ENCODE measurements at regions not wholly inside any gene's neighbourhood (a gene's known extent, or its start where the extent isn't known, plus 50 kb on each side); places are given as distances from the start of the nearest gene placed in this dataset.
A peak's percentile ranks its signal among the peaks of the same experiment; 100 is the strongest.
"Not testable (repeated sequence)": the region's sequence is repeated elsewhere in the genome, so short reads cannot be mapped to it uniquely, and the experiment has no call there.

- no peak for DNase-seq
These were observed 164.3 kb upstream of the PABPC3 start for GRCh38 chr13:24931450-24932251.

- DNase-seq = not testable (repeated sequence)
These were observed 162.6 kb upstream of the PABPC3 start for GRCh38 chr13:24933106-24934023.

- not testable (repeated sequence) for DNase-seq
These were observed 161.9 kb upstream of the PABPC3 start for GRCh38 chr13:24934024-24934385.

GRCh38 chr13:24938966-24939365, 157.0 kb upstream of the PABPC3 start:
- DNase-seq = no peak

GRCh38 chr13:24941023-24941713, 154.8 kb upstream of the PABPC3 start:
- DNase-seq = not testable (repeated sequence)

GRCh38 chr13:24943136-24943535, 152.8 kb upstream of the PABPC3 start:
- no peak for DNase-seq

GRCh38 chr13:24944073-24944472, 151.9 kb upstream of the PABPC3 start:
- DNase-seq = not testable (repeated sequence)

GRCh38 chr13:24948977-24949376, 147.0 kb upstream of the PABPC3 start:
- DNase-seq = not testable (repeated sequence)

- not testable (repeated sequence) for DNase-seq
These were observed 145.3 kb upstream of the PABPC3 start for GRCh38 chr13:24950611-24951010.

- DNase-seq = not testable (repeated sequence)
These were observed 128.0 kb upstream of the PABPC3 start for GRCh38 chr13:24967970-24968369.

GRCh38 chr13:24968416-24968815, 127.5 kb upstream of the PABPC3 start:
- not testable (repeated sequence) for DNase-seq

GRCh38 chr13:24973102-24973501, 122.8 kb upstream of the PABPC3 start:
- DNase-seq = not testable (repeated sequence)

GRCh38 chr13:24981181-24981803, 114.6 kb upstream of the PABPC3 start:
- DNase-seq = not testable (repeated sequence)

- no peak for DNase-seq
These were observed 113.5 kb upstream of the PABPC3 start for GRCh38 chr13:24982333-24982999.

- DNase-seq = no peak
These were observed 112.8 kb upstream of the PABPC3 start for GRCh38 chr13:24983094-24983493.

- no peak for DNase-seq
These were observed 111.8 kb upstream of the PABPC3 start for GRCh38 chr13:24984134-24984533.

GRCh38 chr13:24985107-24985506, 110.8 kb upstream of the PABPC3 start:
- no peak for DNase-seq

- no peak for DNase-seq
These were observed 110.0 kb upstream of the PABPC3 start for GRCh38 chr13:24985896-24986295.

- no peak for DNase-seq
These were observed 109.1 kb upstream of the PABPC3 start for GRCh38 chr13:24986826-24987225.

GRCh38 chr13:24989959-24990358, 106.0 kb upstream of the PABPC3 start:
- not testable (repeated sequence) for DNase-seq

- not testable (repeated sequence) for DNase-seq
These were observed 103.0 kb upstream of the PABPC3 start for GRCh38 chr13:24992946-24993345.

GRCh38 chr13:24995225-24995804, 100.6 kb upstream of the PABPC3 start:
- peak; percentile 39 for DNase-seq

Data from NCI-H774 (cell line).